ENCODE measurements at regions not wholly inside any gene's neighbourhood (a gene's known extent, or its start where the extent isn't known, plus 50 kb on each side); places are given as distances from the start of the nearest gene placed in this dataset.
"Not testable (repeated sequence)": the region's sequence is repeated elsewhere in the genome, so short reads cannot be mapped to it uniquely, and the experiment has no call there.

GRCh38 chr2:185583058-185583816, 155.4 kb upstream of the FSIP2 start:
- no peak for DNase-seq
- H3K27ac ChIP-seq: no peak overlapping the region
- no peaks in the 10 kb centered on the region for H3K27me3 ChIP-seq
- no peaks in the 10 kb centered on the region for H3K36me3 ChIP-seq (ENCODE audit: low read depth, missing control alignments)
- no peaks in the 10 kb centered on the region for H3K4me1 ChIP-seq
- intact Hi-C loops (cut with DNase I; ENCODE audit: low total_unique reads): no loop called here
- no peak for TF ChIP-seq POLR2A (IDR thresholded peaks at IDR 0.05)
- no peak for TF ChIP-seq CTCF (IDR thresholded peaks at IDR 0.05)
- no peak overlapping the region for H3K4me3 ChIP-seq
- 50 to 100% methylated on average over 2 of the region's 2 CpGs for WGBS, 2 donors
- H3K9me3 ChIP-seq: no peaks in the 10 kb centered on the region

GRCh38 chr2:185585165-185585564, 153.4 kb upstream of the FSIP2 start:
- H3K4me1 ChIP-seq; H3K27me3 ChIP-seq; H3K4me3 ChIP-seq; H3K27ac ChIP-seq; H3K9me3 ChIP-seq; H3K36me3 ChIP-seq (ENCODE audit: low read depth, missing control alignments); intact Hi-C loops (cut with DNase I; ENCODE audit: low total_unique reads); DNase-seq: not testable (repeated sequence)
- WGBS, 2 donors: 79 to 98% methylated on average over 5 of the region's 5 CpGs

DNA sequence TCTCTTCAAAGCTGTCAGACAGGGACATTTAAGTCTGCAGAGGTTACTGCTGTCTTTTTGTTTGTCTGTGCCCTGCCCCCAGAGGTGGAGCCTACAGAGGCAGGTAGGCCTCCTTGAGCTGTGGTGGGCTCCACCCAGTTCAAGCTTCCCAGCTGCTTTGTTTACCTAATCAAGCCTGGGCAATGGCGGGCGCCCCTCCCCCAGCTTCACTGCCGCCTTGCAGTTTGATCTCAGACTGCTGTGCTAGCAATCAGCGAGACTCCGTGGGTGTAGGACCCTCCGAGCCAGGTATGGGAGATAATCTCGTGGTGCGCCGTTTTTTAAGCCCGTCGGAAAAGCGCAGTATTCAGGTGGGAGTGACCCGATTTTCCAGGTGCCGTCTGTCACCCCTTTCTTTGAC, 147.3 kb upstream of the FSIP2 start:
- H3K27me3 ChIP-seq; H3K36me3 ChIP-seq (ENCODE audit: low read depth, missing control alignments); intact Hi-C loops (cut with DNase I; ENCODE audit: low total_unique reads); DNase-seq; H3K9me3 ChIP-seq; H3K27ac ChIP-seq; H3K4me3 ChIP-seq; H3K4me1 ChIP-seq: not testable (repeated sequence)
- 84 to 85% methylated on average over 10 to 14 of the region's 14 CpGs for WGBS, 2 donors

DNA sequence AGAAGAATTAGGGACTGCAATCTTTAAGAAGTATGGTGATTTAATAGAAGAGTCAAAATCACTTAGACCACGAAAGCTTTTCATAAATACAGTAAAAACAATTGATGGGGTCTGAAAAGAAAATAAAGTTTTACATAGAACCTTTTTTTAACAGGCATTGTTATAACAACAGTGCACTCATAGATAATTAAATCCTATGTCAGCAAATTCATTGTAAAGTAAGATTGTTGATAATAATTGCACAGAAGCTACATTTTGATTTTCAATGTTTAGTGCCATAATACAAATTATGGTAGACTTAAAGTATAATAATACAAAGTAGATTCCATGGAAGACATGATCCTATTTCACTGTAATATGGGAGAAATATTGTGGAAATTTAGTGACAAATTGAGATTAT, 130.7 kb upstream of the FSIP2 start:
- H3K36me3 ChIP-seq (ENCODE audit: low read depth, missing control alignments): no peaks in the 10 kb centered on the region
- 88 to 94% methylated on average over 1 of the region's 1 CpG for whole genome bisulfite sequencing, 2 donors
- H3K27ac ChIP-seq: no peak overlapping the region
- H3K9me3 ChIP-seq: no peaks in the 10 kb centered on the region
- DNase-seq: no peak
- no peaks in the 10 kb centered on the region for H3K27me3 ChIP-seq
- intact Hi-C loops (cut with DNase I; ENCODE audit: low total_unique reads): no loop called here
- no peak overlapping the region for H3K4me3 ChIP-seq
- TF ChIP-seq CTCF (IDR thresholded peaks at IDR 0.05) (no peak), POLR2A (IDR thresholded peaks at IDR 0.05) (no peak)
- H3K4me1 ChIP-seq: no peaks in the 10 kb centered on the region

DNA sequence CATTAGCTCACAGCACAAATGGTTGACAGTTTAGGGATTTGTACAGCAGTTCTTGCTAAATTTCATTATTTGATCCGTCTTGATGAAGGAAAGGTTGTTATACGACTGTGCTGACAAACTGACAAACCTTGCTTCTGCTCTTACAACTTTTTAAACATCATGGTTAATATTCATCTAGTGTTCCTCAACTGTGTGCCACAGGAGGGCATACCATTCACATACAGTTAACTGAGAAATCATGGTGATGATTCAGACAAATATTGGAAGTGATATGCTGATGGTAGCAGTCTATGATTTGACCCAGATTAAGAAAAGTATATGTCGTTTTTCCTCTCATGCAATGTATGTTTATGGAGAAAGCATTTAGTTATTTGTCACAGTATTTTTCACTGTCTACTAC, 129.8 kb upstream of the FSIP2 start:
- Histone ChIP-seq H3K4me1 (no peaks in the 10 kb centered on the region), H3K36me3 (ENCODE audit: low read depth, missing control alignments) (no peaks in the 10 kb centered on the region), H3K27ac (no peak overlapping the region), H3K9me3 (no peaks in the 10 kb centered on the region), H3K27me3 (no peaks in the 10 kb centered on the region), H3K4me3 (no peak overlapping the region)
- no peak for DNase-seq
- WGBS, 2 donors: 46 to 51% methylated on average over 3 of the region's 3 CpGs
- TF ChIP-seq POLR2A (IDR thresholded peaks at IDR 0.05): no peak
- intact Hi-C loops (cut with DNase I; ENCODE audit: low total_unique reads): no loop called here

DNA sequence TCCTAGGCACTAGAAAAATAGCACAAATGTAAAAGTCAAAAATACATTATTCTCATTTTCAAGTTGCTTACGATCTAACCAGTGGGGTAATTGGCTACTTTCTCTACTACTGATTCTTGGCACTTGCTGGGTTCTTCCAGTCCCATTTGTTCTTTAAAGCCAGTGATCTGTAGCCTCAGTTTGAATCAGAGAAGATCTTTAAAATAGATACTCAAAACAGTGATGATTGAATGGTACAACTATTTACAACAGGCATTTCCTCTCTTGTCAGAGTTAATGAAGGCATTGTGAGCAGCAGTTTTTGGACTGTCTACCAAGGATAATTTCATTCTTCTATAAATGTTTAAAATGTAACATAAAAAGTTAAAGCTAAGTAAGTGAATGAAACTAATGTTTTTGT, 128.3 kb upstream of the FSIP2 start:
- H3K9me3 ChIP-seq: no peaks in the 10 kb centered on the region
- WGBS, 2 donors: 57 to 69% methylated on average over 1 of the region's 1 CpG
- H3K36me3 ChIP-seq (ENCODE audit: low read depth, missing control alignments): no peaks in the 10 kb centered on the region
- TF ChIP-seq POLR2A (IDR thresholded peaks at IDR 0.05): no peak
- TF ChIP-seq CTCF (IDR thresholded peaks at IDR 0.05): no peak
- no peak for DNase-seq
- intact Hi-C loops (cut with DNase I; ENCODE audit: low total_unique reads): no loop called here
- H3K27me3 ChIP-seq: no peaks in the 10 kb centered on the region
- H3K4me1 ChIP-seq: no peaks in the 10 kb centered on the region
- H3K27ac ChIP-seq: no peak overlapping the region
- H3K4me3 ChIP-seq: no peak overlapping the region

Data from testis (tissue), 2 donors.